ENCODE measurements at regions not wholly inside any gene's neighbourhood (a gene's known extent, or its start where the extent isn't known, plus 50 kb on each side); places are given as distances from the start of the nearest gene placed in this dataset.
"Not testable (repeated sequence)": the region's sequence is repeated elsewhere in the genome, so short reads cannot be mapped to it uniquely, and the experiment has no call there.

DNA sequence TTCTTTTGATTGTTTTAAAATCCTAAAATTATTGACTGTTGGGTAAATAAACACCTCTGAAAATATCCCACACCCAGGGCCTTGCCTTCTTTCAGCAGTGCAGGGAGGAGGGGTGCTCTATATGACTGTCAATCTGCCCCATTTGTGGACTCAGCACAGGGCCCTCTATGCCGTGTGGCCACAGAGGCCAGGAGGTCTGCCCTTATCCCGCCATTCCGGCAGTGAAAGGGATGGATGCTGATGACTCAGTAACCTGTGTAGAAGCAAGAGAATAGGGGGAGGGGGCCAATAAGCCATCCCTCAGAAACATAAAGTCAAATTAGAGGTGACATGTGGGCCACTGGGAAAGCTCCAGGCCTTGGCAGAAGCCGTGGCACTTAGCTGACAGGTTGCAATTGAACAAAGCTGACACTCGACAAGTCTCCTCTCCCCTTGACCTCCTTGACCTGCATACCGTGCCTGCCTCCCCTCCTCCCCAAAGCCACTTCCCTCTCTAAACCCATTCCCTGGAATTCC lies 281.4 kb upstream of the DYNLRB2 start:
- no peak for DNase-seq (ENCODE audit: low read depth, low spot score)

DNA sequence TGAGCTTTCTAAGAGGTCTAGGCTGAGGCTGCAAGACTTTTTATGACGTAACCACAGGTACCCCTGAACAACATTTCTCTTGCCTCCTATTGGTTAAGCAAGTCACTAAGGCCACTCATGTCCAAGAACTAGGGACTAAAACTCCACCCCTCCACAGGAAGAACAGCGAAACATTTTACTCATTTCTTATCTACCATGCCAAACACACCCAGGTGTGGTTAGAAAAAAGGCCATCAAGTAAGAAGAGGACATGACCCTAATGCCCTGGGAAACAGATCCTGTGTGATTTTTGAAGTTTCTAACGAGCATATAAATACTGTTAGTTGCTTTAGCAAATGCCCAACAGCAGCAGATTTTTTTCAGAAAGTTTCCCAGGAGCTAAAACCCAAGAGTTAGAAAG lies 282.4 kb upstream of the DYNLRB2 start:
- no peak for DNase-seq (ENCODE audit: low read depth, low spot score)

DNA sequence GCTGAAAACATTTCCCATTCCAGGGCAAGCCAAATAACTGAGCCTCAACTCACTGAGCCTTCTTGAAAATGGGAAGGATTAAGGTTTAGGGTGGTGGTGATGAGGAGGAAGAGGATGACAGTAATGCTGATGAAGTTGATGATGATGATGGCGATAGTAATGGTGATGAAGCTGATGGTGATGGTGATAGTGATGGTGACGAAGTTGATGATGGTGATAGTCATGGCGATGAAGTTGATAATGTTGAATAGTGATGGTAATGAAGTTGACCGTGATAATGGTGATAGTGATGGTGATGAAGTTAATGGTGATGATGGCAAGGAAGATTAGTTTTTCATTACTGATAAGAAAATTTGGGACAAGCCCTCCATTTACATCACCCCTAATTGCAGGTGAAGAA lies 285.8 kb upstream of the DYNLRB2 start:
- DNase-seq (ENCODE audit: low read depth, low spot score) = no peak

DNA sequence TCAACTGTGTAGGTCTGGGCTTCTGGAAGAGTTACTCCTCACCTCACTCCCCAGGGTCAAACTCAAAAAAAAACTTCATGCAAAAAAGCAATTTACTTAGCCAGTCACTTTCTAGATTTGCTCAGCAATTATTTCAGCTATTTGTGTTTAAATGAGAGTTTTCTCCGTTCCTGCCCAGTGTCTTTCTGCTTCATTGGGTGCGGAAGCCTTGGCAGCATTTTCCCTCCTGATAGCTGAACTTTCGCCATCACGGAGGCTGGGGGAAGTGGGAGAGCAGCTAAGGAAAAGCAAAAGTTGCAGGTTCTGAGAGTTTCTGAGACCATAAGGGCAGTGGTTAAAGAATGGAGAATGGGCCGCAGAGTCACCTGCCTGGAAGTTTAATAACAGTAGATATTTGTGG lies 287.1 kb upstream of the DYNLRB2 start:
- DNase-seq (ENCODE audit: low read depth, low spot score) = no peak

DNA sequence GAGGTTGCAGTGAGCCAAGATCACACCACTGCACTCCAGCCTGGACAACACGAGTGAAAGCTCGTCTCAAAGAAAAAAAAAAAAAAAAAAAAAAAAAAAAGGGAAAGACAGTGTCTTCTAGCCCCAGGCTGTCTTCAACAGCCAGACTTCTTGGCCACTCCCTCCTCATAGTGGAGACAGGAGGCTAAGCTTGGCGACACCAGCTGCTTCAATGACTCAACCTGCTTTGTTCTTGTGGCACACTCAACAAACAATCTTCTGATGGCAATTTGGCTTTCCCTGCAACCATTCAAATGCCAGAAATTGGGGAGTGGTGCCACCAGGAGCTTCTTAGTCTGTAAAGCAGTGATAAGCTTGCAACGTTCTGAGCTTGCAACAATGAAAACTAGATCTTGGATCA lies 290.4 kb upstream of the DYNLRB2 start:
- DNase-seq (ENCODE audit: low read depth, low spot score) = no peak

DNA sequence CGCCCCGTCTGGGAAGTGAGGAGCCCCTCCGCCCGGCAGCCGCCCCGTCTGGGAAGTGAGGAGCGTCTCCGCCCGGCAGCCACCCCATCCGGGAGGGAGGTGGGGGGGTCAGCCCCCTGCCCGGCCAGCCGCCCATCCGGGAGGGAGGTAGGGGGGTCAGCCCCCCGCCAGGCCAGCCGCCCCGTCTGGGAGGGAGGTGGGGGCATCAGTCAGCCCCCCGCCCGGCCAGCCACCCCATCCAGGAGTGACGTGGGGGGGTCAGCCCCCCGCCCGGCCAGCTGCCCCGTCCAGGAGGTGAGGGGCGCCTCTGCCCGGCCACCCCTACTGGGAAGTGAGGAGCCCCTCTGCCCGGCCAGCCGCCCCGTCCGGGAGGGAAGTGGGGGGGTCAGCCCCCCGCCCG lies 297.5 kb upstream of the DYNLRB2 start:
- not testable (repeated sequence) for DNase-seq (ENCODE audit: low read depth, low spot score)

DNA sequence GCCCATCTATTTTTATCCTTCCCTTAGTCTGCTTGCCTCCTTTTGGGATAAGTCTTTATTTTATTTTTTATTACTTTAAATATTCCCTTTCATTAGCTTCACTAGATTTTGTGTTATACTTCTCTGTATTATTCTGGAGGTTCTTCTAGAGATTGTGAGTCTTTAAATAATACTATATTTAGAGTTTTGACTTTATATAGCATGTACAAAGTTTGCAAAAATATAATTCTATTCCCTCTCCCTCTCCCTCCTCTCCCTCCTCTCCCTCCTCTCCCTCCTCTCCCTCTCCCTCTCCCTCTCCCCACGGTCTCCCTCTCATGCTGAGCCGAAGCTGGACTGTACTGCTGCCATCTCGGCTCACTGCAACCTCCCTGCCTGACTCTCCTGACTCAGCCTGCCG lies 298.5 kb upstream of the DYNLRB2 start:
- DNase-seq (ENCODE audit: low read depth, low spot score) = not testable (repeated sequence)

DNA sequence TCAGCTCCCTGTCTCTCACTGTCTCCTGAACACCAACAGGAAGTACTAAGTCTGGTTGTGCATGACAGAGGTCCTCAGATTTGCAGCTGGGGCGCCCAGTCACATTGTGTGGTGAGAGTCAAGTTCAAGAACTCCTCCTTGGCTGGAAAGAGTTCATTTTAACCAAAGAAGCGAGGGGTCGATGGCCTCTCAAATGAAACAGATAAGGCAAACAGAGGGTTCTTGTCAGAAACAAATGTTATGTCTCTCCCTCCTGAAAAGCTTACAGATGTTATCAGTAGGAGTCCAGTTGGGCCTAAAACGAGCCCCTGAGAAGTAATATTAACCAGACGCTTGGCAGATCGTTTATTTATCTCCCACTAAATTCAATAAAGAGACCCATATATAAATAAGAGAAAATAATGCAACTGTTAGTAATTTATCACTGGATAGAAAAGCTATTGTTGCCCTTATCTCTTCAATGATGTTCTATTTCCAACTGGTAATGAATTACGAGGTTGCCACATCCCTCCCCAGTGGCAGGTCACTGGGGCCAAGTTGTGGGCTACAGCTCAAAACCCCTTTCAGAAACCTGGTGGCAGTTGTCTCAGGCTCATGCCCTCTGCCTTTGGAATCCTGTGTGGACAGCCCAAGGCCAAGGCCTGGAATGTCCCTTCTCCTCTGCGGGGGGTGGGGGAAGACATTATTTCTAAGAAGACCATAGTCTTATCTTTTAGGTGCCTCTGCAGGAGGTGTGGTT lies 307.5 kb upstream of the DYNLRB2 start:
- no peak for DNase-seq (ENCODE audit: low read depth, low spot score)

DNA sequence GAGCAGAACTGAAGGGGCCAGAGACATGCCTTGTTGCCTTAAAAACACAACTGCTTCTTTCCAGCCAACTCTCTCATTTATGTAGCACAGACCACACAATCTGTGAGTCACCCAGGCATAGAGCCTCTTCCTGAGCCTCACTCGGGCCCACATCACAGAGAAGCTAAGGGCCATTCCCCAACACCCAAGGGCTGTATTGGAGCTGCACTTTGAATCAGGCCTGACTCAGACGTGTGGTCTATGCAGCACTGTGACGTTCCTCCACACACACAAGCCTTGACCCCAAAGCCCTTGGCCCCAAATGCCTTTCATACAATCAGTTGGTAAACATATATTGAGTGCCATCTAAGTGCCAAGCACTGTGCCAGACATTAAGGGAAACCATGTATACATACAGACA lies 308.9 kb upstream of the DYNLRB2 start:
- no peak for DNase-seq (ENCODE audit: low read depth, low spot score)

DNA sequence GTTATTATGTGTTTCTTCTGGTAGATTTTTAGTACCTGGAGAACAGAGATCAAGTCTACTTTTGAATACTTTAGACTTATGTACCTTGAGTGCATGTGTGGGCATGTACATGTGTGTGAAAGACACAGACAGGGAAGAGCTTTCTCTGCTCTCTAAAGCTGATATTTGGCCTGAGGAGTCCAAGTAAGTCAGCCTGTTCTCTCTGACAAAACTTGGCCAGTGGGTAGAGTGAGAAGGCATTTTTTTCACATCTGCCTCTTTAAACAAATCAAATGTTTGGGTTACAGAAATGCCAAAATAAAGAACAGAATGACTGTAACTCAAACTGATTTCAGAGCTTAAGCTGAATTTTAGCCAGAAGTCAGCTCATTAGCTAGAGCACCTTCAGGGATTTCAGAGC lies 309.7 kb upstream of the DYNLRB2 start:
- DNase-seq (ENCODE audit: low read depth, low spot score) = no peak

DNA sequence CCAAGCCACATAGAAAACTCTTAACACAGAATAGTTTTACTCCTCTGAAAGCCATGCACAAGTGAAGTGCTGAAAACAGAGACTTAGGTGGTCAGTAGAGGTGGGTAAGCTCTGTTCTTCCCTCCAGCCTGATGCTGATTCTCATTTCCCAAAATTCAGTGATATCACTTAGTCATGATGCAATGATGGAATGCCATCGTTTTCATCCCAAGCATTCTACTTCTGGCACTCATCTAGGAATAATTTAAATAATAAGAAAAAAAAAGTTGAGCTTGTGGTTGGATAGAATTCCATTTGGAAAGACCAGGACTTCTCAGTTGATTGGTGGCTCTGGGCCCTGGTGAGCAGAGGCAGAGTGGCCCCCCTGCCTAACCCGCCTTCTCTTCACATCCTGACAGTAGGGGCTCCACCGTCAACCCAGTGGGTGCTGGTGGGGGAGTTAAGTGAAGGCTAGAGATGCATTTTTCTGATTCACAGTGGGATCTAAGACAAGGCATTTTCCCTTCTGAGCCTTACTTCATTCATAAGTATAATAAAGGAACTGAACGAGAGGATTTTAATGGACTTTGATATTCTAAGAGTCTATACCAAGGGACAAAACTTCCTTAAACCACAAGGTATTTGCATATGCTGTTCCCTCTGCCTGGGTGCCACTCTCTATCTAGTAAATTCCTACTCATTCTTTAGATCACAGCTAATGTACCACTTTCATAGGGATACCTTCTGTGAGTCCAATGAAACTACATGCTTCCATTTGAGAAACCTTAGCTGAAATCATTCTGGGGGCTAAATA lies 310.3 kb upstream of the DYNLRB2 start:
- DNase-seq (ENCODE audit: low read depth, low spot score) = no peak

DNA sequence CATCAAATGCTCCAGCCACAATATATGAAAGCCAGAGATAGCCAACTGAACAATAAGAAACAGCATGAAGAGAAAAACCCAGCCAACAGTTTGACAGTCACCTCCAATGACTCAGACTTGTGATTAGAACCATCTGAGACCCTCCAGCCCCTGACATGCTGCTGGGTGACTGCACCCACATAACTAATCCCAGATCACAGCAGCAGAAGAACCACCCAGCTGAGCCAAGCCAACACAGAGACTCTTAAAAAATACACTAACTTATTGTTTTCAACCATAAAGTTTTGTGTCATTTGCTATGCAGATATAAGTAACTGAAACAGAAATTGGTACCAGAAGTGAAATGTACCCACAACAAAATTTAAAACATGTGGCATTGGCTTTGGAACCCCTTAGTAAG lies 314.3 kb upstream of the DYNLRB2 start:
- no peak for DNase-seq (ENCODE audit: low read depth, low spot score)

DNA sequence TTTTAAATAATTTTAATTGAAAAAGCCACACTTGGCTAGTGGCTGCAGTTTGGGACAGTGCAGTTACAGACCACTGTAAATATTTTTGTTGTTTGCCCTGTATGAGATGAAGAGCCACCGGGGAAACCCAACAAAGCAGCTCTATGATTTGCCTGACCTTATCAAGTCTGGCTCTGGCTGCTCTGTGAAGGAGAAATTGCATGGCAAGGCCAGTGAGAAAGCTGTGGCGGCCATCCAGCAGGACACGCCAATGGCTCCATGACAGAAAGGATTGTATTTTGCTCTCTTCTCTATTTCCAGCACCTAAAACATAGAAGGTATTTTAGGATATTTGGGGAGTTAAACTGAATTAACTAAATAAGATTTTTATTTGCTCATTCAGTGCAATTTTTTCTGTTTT lies 330.0 kb upstream of the DYNLRB2 start:
- no peak for DNase-seq (ENCODE audit: low read depth, low spot score)

DNA sequence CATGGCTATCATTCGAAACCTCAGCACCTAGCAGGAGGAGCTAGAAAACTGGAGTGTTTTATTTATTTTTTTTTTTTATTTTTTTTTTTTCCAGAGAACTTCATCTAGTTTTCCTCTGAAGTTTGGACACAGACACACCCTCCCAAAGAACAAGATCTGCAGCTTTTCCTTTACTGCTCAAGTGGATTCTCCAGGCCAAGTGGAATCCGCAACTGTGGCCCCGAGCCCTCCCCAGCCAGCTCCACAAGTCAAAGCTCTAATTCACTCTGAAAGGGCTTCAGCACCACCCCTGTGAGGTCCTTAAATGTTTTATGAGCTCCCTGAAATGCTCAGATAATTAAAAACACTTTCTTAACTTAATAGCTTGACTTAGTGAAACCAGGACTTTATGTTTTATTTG lies 332.1 kb upstream of the DYNLRB2 start:
- DNase-seq (ENCODE audit: low read depth, low spot score) = no peak

DNA sequence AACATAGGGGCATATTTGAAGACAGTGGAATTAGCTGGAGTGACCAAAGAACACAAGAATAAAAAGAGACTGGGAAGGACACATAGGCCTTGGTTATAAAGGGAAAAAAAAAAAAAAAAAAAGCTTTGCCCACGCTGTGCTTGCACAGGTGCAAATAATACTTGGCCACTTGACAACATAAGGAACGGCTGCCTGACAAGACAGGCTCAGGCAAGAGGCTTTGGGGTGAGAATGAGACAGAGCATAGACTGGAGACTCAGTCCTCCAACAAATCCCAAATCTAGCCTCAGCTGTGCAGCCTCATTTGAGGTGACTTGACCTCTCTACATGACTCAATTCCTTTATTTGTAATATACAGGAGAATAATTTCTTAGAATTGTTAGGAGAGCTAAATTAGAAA lies 332.8 kb upstream of the DYNLRB2 start:
- no peak for DNase-seq (ENCODE audit: low read depth, low spot score)

DNA sequence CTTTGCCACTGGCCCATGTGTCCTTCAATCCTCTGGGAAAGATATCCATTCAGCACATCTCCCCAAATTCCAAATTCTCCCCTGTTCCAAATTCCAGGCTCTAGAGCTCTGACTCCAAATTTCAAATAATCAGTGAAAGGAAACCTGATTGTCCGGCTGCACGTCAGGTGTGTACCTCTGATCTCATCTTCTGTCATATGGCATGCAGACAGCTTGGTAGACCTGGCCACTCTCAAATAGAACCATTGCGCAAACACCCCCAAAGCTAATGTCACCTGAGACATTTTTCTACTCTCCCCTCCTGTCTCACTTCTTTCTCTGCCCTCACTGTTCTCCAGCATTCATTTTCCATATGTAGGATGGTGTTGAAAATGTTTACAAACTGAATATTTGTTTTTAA lies 337.0 kb upstream of the DYNLRB2 start:
- DNase-seq (ENCODE audit: low read depth, low spot score) = no peak

DNA sequence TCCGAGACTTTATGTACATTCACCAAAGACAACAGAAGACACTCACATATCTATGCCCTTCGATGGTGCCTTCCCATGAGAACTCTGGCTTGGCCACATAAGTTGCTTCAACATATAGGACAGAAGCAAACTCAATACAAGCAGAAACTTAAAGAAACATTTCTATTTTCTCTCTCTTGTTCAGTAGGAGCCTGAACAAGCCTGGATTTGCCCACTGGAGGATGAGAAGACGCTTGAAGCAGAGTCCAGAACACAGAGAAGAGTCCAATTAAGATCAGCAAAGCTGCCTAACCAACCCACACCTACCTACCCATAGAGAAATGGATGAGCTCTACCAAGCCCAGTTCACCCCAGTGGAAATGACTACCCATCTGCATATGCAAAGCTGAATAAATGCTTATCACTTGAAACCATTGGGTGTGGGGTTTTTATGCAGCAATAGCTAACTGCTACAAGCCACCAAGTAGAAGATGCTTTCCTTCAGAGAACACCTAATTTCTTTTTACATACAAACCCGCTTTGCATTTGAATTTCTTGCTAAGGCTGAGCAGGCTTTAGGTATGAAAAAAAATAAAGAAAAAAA lies 337.9 kb upstream of the DYNLRB2 start:
- no peak for DNase-seq (ENCODE audit: low read depth, low spot score)

DNA sequence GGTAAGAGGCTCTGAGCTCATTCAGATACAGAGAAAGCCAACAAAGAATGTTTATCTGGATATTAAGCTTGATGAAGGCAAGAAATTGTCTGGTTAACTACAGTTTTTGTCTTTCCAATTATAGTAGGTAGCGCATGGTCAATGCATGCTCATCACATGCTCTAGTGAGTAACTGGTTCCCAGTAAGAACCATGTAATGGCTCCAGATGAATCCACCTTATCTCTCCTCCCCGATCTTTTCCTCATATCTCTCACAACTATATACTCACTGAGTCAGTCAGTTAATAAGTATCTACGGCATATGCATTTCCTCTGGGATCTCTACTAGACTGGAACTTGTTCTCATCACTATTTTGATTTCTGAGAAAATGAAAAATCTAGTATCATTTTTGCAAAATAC lies 340.7 kb upstream of the DYNLRB2 start:
- DNase-seq (ENCODE audit: low read depth, low spot score) = no peak

DNA sequence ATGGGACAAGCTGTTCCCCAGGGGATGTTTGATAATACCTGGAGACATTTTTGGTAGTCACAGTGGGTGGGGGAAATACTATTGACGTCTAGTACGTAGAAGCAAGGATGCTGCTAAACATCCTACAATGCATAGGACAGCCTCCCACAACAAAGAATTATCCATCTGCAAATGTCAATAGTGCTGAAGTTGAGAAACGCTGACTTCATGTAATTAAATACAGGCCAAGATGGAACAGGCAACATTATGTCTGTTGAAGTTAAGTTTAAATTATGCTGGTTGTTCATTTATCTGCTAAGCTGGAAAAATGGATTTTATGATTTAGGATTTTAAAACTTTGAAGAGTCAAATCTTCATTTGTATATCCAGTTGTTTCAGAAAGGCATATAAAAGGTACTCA lies 341.2 kb upstream of the DYNLRB2 start:
- DNase-seq (ENCODE audit: low read depth, low spot score) = no peak

DNA sequence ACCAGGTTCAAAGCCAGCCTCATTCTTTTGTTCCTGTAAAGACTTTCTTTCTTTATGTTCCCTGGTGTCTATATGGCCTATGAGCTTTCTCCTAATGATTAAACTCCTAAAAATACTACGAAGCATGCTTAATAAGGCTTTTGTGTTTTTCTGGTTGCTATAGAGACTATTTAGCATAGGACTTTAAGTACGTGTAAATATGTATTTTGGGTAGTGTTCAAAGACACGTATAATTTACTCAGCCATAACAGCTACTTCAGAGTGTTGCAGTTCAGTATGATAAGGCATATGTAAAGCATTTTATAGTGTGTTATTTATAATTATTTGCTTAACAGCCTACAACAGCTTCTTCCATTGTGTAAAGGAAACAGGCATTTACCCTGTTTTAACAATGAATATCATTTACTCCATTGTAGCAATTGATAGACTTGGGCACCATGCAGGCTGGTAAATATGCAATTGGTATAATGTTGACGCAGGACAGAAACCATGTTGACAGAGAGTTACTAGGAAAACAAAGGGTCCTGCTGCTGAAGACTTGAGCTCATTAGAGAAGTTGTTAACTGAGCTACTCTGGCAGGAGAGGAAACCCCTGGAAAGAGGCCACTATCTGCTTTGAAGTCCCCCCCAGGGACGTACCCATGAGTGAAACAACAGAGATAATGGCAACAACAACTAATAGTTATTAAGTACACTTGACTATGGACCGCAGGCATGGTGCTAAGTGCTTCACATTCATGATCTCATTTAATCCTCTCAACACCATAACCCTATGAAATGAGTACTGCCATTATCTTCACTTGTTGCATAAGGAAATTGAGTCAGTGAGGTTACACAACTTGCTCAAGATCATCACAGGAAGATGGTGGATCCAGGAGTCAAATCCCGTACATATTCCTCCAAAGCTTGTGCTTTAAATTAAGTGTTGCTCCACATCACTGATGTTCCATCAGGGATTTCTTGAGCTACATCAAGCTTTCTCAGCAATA lies 342.2 kb upstream of the DYNLRB2 start:
- no peak for DNase-seq (ENCODE audit: low read depth, low spot score)

DNA sequence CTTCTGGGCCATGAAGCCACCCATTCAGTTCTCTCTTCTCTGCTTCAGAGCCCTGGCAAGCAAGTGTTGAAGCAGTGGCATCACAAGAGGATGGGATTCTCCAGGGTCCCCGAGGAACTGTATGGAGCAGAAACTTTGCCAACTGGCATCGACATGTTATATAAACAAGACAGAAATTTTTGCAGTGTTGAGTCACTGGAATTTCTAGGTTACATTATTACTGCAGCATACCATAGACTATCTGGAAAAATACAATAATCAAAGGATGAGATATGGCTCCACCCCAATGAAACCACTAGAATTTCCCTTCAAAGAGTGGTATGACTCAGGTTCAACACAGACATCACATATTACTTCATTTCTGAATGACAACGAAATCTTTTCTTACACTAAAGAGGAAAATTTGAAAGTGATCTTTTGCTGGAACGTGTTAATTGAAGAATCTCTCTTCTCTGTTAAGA lies 343.0 kb upstream of the DYNLRB2 start:
- no peak for DNase-seq (ENCODE audit: low read depth, low spot score)

Measured in iPS DF 19.7 (cell line).